Glutamatergic neuron (in vitro differentiated cells): ENCODE measurements at regions not wholly inside any gene's neighbourhood (a gene's known extent, or its start where the extent isn't known, plus 50 kb on each side); places are given as distances from the start of the nearest gene placed in this dataset.
A peak's percentile ranks its signal among the peaks of the same experiment; 100 is the strongest.

Experiments
- DNase-seq: peaks from one replicate; pipeline ENCODE4 v3.0.0; 2022
- H3K27ac Mint-ChIP-seq: one replicate; pipeline ENCODE4 v1.8.0; 2020; ENCODE audit warnings: mild to moderate bottlenecking, mixed read lengths, inconsistent platforms; ENCODE audit not compliant: unreplicated experiment
- H3K27me3 Mint-ChIP-seq: one replicate; pipeline ENCODE4 v1.8.0; 2020; ENCODE audit warnings: mild to moderate bottlenecking, moderate library complexity, mixed read lengths, inconsistent platforms; ENCODE audit not compliant: unreplicated experiment
- H3K36me3 Mint-ChIP-seq: one replicate; pipeline ENCODE4 v1.8.0; 2020; ENCODE audit warnings: mild to moderate bottlenecking, mixed read lengths, inconsistent platforms; ENCODE audit not compliant: unreplicated experiment
- H3K4me1 Mint-ChIP-seq: one replicate; pipeline ENCODE4 v1.8.0; 2020; ENCODE audit warnings: mild to moderate bottlenecking, low read depth, mixed read lengths, inconsistent platforms; ENCODE audit not compliant: unreplicated experiment
- H3K4me3 Mint-ChIP-seq: one replicate; pipeline ENCODE4 v1.8.0; 2020; ENCODE audit warnings: mild to moderate bottlenecking, mixed read lengths, inconsistent platforms; ENCODE audit not compliant: unreplicated experiment
- H3K9me3 Mint-ChIP-seq: one replicate; pipeline ENCODE4 v1.8.0; 2020; ENCODE audit warnings: mild to moderate bottlenecking, moderate library complexity, mixed read lengths, inconsistent platforms; ENCODE audit not compliant: unreplicated experiment
- TF ChIP-seq, protein P1 (sequence below): fragments of 200-600 bp; sonication (generic); IDR thresholded peaks from one replicate; pipeline ENCODE4 v1.5.0; 2021; ENCODE audit not compliant: partially characterized antibody, unreplicated experiment

DNA sequence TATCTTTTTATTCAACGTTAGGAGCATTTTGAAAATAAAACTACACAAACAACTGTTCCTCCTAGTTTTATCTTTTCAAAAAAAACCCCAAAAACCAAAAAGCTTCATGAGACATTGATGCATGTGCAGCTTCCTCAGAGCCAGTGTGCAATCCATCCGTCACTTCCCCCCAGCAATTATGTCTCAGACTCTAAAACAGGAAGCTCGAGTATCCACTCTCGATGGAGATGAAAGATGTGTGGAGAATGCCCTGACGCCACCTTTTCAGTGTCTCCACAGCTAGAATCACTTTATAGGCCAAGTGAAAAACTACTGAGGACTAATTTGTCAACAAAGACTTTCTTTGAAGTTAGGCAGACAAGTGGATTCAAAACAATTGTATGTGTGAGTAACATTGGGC is 408.9 kb upstream of the SMARCA2 start:
- peaks cover 33% of the 10 kb centered on the region for H3K4me1 Mint-ChIP-seq
- no peak overlapping the region for H3K4me3 Mint-ChIP-seq

DNA sequence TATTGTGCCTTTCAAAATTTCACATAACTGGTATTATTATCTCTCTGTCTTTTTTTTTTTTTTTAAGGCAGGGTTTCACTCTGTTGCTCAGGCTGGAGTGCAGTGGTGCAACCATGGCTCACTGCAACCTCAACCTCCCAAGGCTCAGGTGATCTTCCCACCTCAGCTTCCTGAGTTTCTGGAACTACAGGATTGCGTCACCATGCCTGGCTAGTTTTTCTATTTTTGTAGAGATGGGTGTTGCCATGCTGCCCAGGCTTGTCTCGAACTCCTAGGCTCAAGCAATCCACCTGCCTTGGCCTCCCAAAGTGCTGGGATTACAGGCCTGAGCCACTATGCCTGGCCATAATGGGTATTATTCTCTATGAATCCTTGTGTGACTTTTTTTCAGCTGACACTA is 402.3 kb upstream of the SMARCA2 start:
- no peak for DNase-seq
- Mint-ChIP-seq H3K4me3 (no peak overlapping the region), H3K36me3 (no peaks in the 10 kb centered on the region), H3K9me3 (peaks cover 2% of the 10 kb centered on the region), H3K27ac (no peak overlapping the region), H3K27me3 (no peaks in the 10 kb centered on the region), H3K4me1 (no peaks in the 10 kb centered on the region)
- TF ChIP-seq, protein P1, sequence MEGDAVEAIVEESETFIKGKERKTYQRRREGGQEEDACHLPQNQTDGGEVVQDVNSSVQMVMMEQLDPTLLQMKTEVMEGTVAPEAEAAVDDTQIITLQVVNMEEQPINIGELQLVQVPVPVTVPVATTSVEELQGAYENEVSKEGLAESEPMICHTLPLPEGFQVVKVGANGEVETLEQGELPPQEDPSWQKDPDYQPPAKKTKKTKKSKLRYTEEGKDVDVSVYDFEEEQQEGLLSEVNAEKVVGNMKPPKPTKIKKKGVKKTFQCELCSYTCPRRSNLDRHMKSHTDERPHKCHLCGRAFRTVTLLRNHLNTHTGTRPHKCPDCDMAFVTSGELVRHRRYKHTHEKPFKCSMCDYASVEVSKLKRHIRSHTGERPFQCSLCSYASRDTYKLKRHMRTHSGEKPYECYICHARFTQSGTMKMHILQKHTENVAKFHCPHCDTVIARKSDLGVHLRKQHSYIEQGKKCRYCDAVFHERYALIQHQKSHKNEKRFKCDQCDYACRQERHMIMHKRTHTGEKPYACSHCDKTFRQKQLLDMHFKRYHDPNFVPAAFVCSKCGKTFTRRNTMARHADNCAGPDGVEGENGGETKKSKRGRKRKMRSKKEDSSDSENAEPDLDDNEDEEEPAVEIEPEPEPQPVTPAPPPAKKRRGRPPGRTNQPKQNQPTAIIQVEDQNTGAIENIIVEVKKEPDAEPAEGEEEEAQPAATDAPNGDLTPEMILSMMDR: no peak

More for the DNA sequence above, 408.9 kb upstream of the SMARCA2 start:
- H3K27ac Mint-ChIP-seq: no peak overlapping the region
- no peak for DNase-seq
- peaks cover 4% of the 10 kb centered on the region for H3K27me3 Mint-ChIP-seq
- TF ChIP-seq, protein P1: no peak
- H3K9me3 Mint-ChIP-seq: peaks cover 4% of the 10 kb centered on the region
- H3K36me3 Mint-ChIP-seq: no peaks in the 10 kb centered on the region

DNA sequence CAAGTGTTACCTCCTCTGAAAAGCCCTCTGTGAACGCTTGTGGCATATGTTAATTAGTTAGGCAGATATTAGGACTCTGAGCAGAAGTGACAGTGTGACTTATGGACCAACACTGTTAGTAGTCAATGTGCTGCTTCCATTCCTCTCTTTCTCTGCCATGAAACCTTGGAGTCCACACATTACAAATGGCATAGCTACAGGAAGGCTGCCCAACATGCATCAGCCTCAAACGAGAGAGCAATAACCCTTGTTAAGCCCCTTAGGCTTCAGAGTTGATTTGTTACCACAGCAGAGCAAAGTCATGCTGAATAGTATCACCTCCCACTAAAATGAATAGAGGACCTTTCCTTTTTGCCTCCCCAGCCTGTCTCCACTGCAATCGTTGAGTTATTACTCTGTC is 397.7 kb upstream of the SMARCA2 start:
- no peak for DNase-seq
- Mint-ChIP-seq H3K36me3 (no peaks in the 10 kb centered on the region), H3K4me3 (no peak overlapping the region), H3K4me1 (no peaks in the 10 kb centered on the region), H3K27me3 (no peaks in the 10 kb centered on the region), H3K9me3 (peaks cover 2% of the 10 kb centered on the region), H3K27ac (no peak overlapping the region)
- TF ChIP-seq, protein P1: no peak

DNA sequence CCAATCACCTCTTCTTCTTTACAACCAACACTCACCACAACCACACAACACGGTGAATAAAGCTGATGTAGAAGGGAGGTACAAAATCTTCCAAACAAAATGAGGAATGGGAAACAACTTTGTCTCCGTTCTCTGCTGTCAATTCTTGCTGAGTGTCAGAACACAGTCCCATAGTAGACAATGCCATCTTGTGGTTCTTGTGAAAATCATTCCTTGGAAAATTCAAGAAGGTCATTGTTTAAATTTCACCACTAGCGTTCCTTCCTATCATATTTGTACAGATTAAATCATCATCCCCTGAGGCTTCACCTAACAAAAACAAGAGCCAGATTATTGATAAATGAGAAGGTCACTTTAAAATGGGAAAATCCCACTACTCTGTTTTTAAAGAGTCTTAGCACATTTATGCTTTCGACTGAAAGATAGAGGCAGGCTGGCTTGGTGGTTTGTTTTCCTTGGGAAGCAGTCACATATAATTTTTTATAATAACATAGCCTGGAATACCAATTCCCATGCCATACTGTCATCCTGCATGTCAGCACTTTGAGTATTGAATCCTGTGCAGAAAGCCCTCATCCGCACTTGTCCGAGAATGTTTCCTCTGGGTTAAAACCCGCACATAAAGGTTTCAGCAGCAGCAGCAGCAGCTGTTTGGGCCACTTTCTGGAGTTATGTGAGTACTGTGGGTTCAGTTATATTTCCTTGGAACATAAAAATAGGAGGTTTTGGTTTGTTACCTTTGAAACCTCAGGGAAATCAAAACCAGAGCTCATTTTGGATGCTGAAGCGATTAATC is 395.0 kb upstream of the SMARCA2 start:
- no peaks in the 10 kb centered on the region for H3K27me3 Mint-ChIP-seq
- H3K36me3 Mint-ChIP-seq: peaks cover 5% of the 10 kb centered on the region
- peaks cover 2% of the 10 kb centered on the region for H3K9me3 Mint-ChIP-seq
- no peak for DNase-seq
- no peak overlapping the region for H3K27ac Mint-ChIP-seq
- H3K4me1 Mint-ChIP-seq: no peaks in the 10 kb centered on the region
- no peak overlapping the region for H3K4me3 Mint-ChIP-seq
- TF ChIP-seq, protein P1: peak; percentile 22

DNA sequence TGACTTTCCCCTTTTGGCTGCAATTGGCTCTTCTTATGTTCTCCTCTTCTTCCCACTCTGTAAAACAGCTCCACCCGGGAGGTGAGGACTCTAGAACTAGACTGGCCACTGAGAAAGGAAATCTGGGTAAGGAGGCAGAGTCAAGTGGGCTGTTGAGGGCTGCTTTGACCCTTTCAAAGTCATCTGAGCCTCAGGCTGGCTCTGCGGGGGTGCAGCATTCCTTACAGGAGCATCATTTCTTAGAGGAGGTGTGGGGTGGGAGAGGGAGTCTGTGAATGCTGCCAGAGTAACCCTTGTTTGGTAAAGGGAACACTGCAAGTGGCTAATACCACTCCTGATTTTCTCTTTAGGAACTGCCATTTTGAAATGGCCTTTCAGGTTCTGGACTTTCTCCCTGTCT is 377.7 kb upstream of the SMARCA2 start:
- Mint-ChIP-seq H3K4me1 (no peaks in the 10 kb centered on the region), H3K27me3 (no peaks in the 10 kb centered on the region), H3K9me3 (no peaks in the 10 kb centered on the region), H3K4me3 (no peak overlapping the region), H3K27ac (no peak overlapping the region), H3K36me3 (no peaks in the 10 kb centered on the region)
- DNase-seq: no peak
- TF ChIP-seq, protein P1: no peak
